OCI-LY3 (cell line): ENCODE measurements at regions not wholly inside any gene's neighbourhood (a gene's known extent, or its start where the extent isn't known, plus 50 kb on each side); places are given as distances from the start of the nearest gene placed in this dataset.

Source experiments
- H2AFZ ChIP-seq: fragments of 200-600, 300-600 bp; shearing (Covaris generic); 2 replicates; pipeline ENCODE4 v1.6.0; 2014; ENCODE audit warnings: antibody characterized with exemption, low read depth, low read length
- H3K27ac ChIP-seq: fragments of 200-600, 300-600 bp; sonication (generic); 2 replicates; pipeline ENCODE4 v1.5.1; 2014; ENCODE audit warnings: mild to moderate bottlenecking, low read length, moderate library complexity, mixed read lengths
- H3K27me3 ChIP-seq: fragments of 200-600, 300-600 bp; sonication (generic); 2 replicates; pipeline ENCODE4 v1.6.1; 2014; ENCODE audit warnings: low read depth, low read length, mixed read lengths
- H3K36me3 ChIP-seq: fragments of 200-600, 300-600 bp; sonication (generic); replicated peaks from 2 replicates; pipeline ENCODE3; 2014; ENCODE audit warnings: low read depth, low read length, mixed read lengths
- H3K4me1 ChIP-seq: fragments of 300-600, 200-600 bp; sonication (generic); 2 replicates; pipeline ENCODE4 v1.6.1; 2014; ENCODE audit warnings: low read length, mixed read lengths
- H3K4me2 ChIP-seq: fragments of 200-600, 300-600 bp; sonication (generic); 2 replicates; pipeline ENCODE4 v1.6.1; 2014; ENCODE audit warnings: low read length, mixed read lengths
- H3K4me3 ChIP-seq: fragments of 300-600, 200-600 bp; sonication (generic); 2 replicates; pipeline ENCODE4 v1.5.1; 2014; ENCODE audit warnings: antibody characterized with exemption, mild to moderate bottlenecking, low read length, moderate library complexity
- H3K79me2 ChIP-seq: fragments of 300-600, 200-600 bp; shearing (Covaris generic); 2 replicates; pipeline ENCODE4 v1.6.1; 2014; ENCODE audit warnings: mild to moderate bottlenecking, low read length, mixed read lengths
- H3K9ac ChIP-seq: fragments of 300-600, 200-600 bp; shearing (Covaris generic); 2 replicates; pipeline ENCODE4 v1.6.0; 2014; ENCODE audit warnings: mild to moderate bottlenecking, low read length, moderate library complexity
- H3K9me3 ChIP-seq: fragments of 200-600, 300-600 bp; shearing (Covaris generic); 2 replicates; pipeline ENCODE4 v1.6.1; 2014; ENCODE audit warnings: low read length, mixed read lengths; ENCODE audit not compliant: insufficient read depth
- H4K20me1 ChIP-seq: fragments of 200-600, 300-600 bp; sonication (generic); 2 replicates; pipeline ENCODE4 v1.6.1; 2016; ENCODE audit warnings: low read length, mixed read lengths; ENCODE audit not compliant: insufficient read depth
- CTCF ChIP-seq: fragments of 200-600, 300-600 bp; sonication (generic); IDR thresholded peaks from 2 replicates; pipeline ENCODE4 v1.5.1; 2014; ENCODE audit warnings: antibody characterized with exemption, low read length, low read depth
- EZH2phosphoT487 ChIP-seq: fragments of 200-600 bp; shearing (Covaris generic); IDR thresholded peaks from 2 replicates; pipeline ENCODE4 v1.6.1; 2018; ENCODE audit warnings: antibody characterized with exemption, mixed run types, low read depth

- no peak overlapping the region for H3K4me3 ChIP-seq
- no peaks in the 10 kb centered on the region for H3K4me1 ChIP-seq
- H3K27ac ChIP-seq: no peak overlapping the region
- no peaks in the 10 kb centered on the region for H3K9me3 ChIP-seq
- H4K20me1 ChIP-seq: no peaks in the 10 kb centered on the region
- no peak for TF ChIP-seq CTCF
- no peak for TF ChIP-seq EZH2phosphoT487
- H3K79me2 ChIP-seq: no peaks in the 10 kb centered on the region
- peaks cover 12% of the 10 kb centered on the region; the same call in 1 of the 2 replicates for H3K27me3 ChIP-seq
- no peak overlapping the region for H3K4me2 ChIP-seq
- no peak overlapping the region for H2AFZ ChIP-seq
- no peaks in the 10 kb centered on the region for H3K36me3 ChIP-seq
- H3K9ac ChIP-seq: no peak overlapping the region
These were observed 104.7 kb upstream of the CHST15 start for GRCh38 chr10:124198125-124198501.

- H3K27ac ChIP-seq: no peak overlapping the region
- no peaks in the 10 kb centered on the region for H3K9me3 ChIP-seq
- H2AFZ ChIP-seq: no peak overlapping the region
- TF ChIP-seq CTCF (no peak), EZH2phosphoT487 (no peak)
- no peak overlapping the region for H3K9ac ChIP-seq
- no peaks in the 10 kb centered on the region for H3K79me2 ChIP-seq
- H3K4me1 ChIP-seq: no peaks in the 10 kb centered on the region
- H4K20me1 ChIP-seq: no peaks in the 10 kb centered on the region
- H3K4me2 ChIP-seq: no peak overlapping the region
- no peaks in the 10 kb centered on the region for H3K36me3 ChIP-seq
- peaks cover 11% of the 10 kb centered on the region; the same call in 1 of the 2 replicates for H3K27me3 ChIP-seq
- H3K4me3 ChIP-seq: no peak overlapping the region
These were observed 104.2 kb upstream of the CHST15 start for GRCh38 chr10:124197371-124198124.

GRCh38 chr10:124196659-124197058 is 103.3 kb upstream of the CHST15 start:
- no peaks in the 10 kb centered on the region for H3K9me3 ChIP-seq
- no peaks in the 10 kb centered on the region for H3K4me1 ChIP-seq
- no peak overlapping the region for H2AFZ ChIP-seq
- no peak overlapping the region for H3K4me3 ChIP-seq
- no peak overlapping the region for H3K4me2 ChIP-seq
- H3K36me3 ChIP-seq: no peaks in the 10 kb centered on the region
- no peaks in the 10 kb centered on the region for H4K20me1 ChIP-seq
- H3K79me2 ChIP-seq: no peaks in the 10 kb centered on the region
- no peak overlapping the region for H3K27ac ChIP-seq
- TF ChIP-seq EZH2phosphoT487 (no peak), CTCF (no peak)
- H3K9ac ChIP-seq: no peak overlapping the region
- H3K27me3 ChIP-seq: peaks cover 11% of the 10 kb centered on the region; the same call in 1 of the 2 replicates

- TF ChIP-seq CTCF (no peak), EZH2phosphoT487 (no peak)
- no peak overlapping the region for H2AFZ ChIP-seq
- H3K79me2 ChIP-seq: no peaks in the 10 kb centered on the region
- H4K20me1 ChIP-seq: no peaks in the 10 kb centered on the region
- H3K9me3 ChIP-seq: no peaks in the 10 kb centered on the region
- no peaks in the 10 kb centered on the region for H3K36me3 ChIP-seq
- no peak overlapping the region for H3K4me2 ChIP-seq
- H3K4me1 ChIP-seq: no peaks in the 10 kb centered on the region
- no peak overlapping the region for H3K27ac ChIP-seq
- peaks cover 8% of the 10 kb centered on the region; the same call in 1 of the 2 replicates for H3K27me3 ChIP-seq
- H3K4me3 ChIP-seq: no peak overlapping the region
- no peak overlapping the region for H3K9ac ChIP-seq
These were observed 100.9 kb upstream of the CHST15 start for GRCh38 chr10:124194199-124194824.
